ENCODE measurements at regions not wholly inside any gene's neighbourhood (a gene's known extent, or its start where the extent isn't known, plus 50 kb on each side); places are given as distances from the start of the nearest gene placed in this dataset.

DNA sequence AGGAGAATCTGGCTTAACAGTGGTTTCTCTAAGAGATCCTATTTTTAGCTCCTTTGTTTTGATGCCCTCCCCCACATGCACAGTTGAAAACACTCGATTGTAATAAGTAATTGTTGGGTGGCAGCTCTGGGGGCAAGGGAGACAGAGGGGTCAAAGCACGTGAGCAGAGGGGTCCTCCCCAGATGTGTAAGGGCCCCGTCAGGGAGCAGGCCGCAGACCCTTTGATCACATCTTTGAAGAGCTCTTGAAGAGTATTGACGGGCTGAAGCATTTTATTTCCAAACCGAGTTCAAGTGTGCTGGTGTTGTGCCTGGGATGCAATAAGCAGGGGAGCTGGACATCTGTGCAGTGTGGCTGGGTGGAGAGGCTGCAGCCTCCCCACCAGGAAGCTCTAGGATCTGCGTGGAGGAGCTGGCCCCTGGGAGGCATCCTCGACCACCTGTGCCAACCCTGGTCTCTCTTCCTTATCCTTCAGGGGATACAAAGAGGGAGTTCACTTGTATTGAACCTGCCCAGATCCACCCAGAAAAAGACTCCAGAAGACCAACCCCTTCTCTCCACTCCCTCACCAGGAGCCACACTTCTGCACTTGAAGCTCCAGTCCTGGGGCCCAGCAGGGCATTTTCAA lies 473.0 kb upstream of the MGMT start:
- TF ChIP-seq, protein P1, sequence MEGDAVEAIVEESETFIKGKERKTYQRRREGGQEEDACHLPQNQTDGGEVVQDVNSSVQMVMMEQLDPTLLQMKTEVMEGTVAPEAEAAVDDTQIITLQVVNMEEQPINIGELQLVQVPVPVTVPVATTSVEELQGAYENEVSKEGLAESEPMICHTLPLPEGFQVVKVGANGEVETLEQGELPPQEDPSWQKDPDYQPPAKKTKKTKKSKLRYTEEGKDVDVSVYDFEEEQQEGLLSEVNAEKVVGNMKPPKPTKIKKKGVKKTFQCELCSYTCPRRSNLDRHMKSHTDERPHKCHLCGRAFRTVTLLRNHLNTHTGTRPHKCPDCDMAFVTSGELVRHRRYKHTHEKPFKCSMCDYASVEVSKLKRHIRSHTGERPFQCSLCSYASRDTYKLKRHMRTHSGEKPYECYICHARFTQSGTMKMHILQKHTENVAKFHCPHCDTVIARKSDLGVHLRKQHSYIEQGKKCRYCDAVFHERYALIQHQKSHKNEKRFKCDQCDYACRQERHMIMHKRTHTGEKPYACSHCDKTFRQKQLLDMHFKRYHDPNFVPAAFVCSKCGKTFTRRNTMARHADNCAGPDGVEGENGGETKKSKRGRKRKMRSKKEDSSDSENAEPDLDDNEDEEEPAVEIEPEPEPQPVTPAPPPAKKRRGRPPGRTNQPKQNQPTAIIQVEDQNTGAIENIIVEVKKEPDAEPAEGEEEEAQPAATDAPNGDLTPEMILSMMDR (IDR thresholded peaks at IDR 0.05): no peak
- TF ChIP-seq EZH2 (IDR thresholded peaks at IDR 0.05) (no peak), EZH2phosphoT487 (IDR thresholded peaks at IDR 0.05) (no peak)
